Pulmonary artery endothelial cell (primary cell): ENCODE measurements at regions not wholly inside any gene's neighbourhood (a gene's known extent, or its start where the extent isn't known, plus 50 kb on each side); places are given as distances from the start of the nearest gene placed in this dataset.
"Not testable (repeated sequence)": the region's sequence is repeated elsewhere in the genome, so short reads cannot be mapped to it uniquely, and the experiment has no call there.

Experiments used
- DNase-seq: peaks from one replicate; pipeline ENCODE4 v3.0.0-alpha.2; 2011; ENCODE audit warnings: low read depth, low spot score

GRCh38 chr9:86577420-86578333 is 223.5 kb upstream of the TUT7 start:
- no peak for DNase-seq

- no peak for DNase-seq
These were observed 221.8 kb upstream of the TUT7 start for GRCh38 chr9:86575825-86576525.

- DNase-seq: no peak
These were observed 220.9 kb upstream of the TUT7 start for GRCh38 chr9:86575137-86575536.

GRCh38 chr9:86573886-86574285 is 219.7 kb upstream of the TUT7 start:
- DNase-seq: no peak

- DNase-seq: no peak
These were observed 218.7 kb upstream of the TUT7 start for GRCh38 chr9:86572904-86573303.

GRCh38 chr9:86565603-86566002 is 211.4 kb upstream of the TUT7 start:
- DNase-seq: not testable (repeated sequence)

- DNase-seq: no peak
These were observed 209.7 kb upstream of the TUT7 start for GRCh38 chr9:86563936-86564335.

GRCh38 chr9:86563350-86563749 is 209.1 kb upstream of the TUT7 start:
- no peak for DNase-seq

GRCh38 chr9:86562691-86563090 is 208.5 kb upstream of the TUT7 start:
- no peak for DNase-seq

GRCh38 chr9:86557918-86558317 is 203.7 kb upstream of the TUT7 start:
- no peak for DNase-seq

GRCh38 chr9:86557063-86557766 is 203.0 kb upstream of the TUT7 start:
- no peak for DNase-seq

GRCh38 chr9:86555661-86556060 is 201.5 kb upstream of the TUT7 start:
- no peak for DNase-seq

GRCh38 chr9:86550401-86550800 is 196.2 kb upstream of the TUT7 start:
- no peak for DNase-seq

GRCh38 chr9:86549920-86550319 is 195.7 kb upstream of the TUT7 start:
- no peak for DNase-seq

GRCh38 chr9:86549401-86549811 is 195.2 kb upstream of the TUT7 start:
- DNase-seq: no peak

GRCh38 chr9:86548220-86548619 is 194.0 kb upstream of the TUT7 start:
- no peak for DNase-seq

- DNase-seq: no peak
These were observed 193.4 kb upstream of the TUT7 start for GRCh38 chr9:86547571-86547970.

- DNase-seq: no peak
These were observed 192.5 kb upstream of the TUT7 start for GRCh38 chr9:86546712-86547111.

- DNase-seq: no peak
These were observed 190.9 kb upstream of the TUT7 start for GRCh38 chr9:86545090-86545489.

GRCh38 chr9:86541014-86541570 is 186.9 kb upstream of the TUT7 start:
- DNase-seq: no peak

- DNase-seq: no peak
These were observed 181.3 kb upstream of the TUT7 start for GRCh38 chr9:86535406-86535915.
